SW 1271 (cell line): ENCODE measurements at regions not wholly inside any gene's neighbourhood (a gene's known extent, or its start where the extent isn't known, plus 50 kb on each side); places are given as distances from the start of the nearest gene placed in this dataset.

ENCODE experiments used
- DNase-seq, 2 experiments: peaks; one replicate each; lab custom pipeline; 2025; lab: John Stamatoyannopoulos, UW

DNA sequence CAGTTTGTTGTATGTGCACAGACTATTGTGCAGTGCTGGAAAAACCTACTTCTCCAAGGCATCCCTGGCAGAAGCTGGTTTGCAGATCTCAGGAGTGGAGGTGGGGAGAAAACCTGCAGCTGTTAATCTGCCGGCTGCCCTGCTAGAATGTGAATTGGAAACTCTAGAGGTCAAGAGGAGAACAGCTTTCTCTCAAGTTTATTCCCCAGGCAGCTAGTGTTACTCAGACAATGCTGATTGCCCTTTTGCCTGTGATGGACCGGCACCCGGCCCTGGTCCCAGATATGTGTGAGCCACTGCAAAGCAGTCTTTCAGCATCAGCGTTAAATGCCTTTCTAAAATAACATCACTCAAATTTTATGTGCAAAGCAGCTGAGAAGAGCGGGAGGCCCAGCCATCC is 129.7 kb upstream of the TPM1 start:
- no peak for DNase-seq

GRCh38 chr15:62913246-62913645 is 129.3 kb upstream of the TPM1 start:
- no peak for DNase-seq

DNA sequence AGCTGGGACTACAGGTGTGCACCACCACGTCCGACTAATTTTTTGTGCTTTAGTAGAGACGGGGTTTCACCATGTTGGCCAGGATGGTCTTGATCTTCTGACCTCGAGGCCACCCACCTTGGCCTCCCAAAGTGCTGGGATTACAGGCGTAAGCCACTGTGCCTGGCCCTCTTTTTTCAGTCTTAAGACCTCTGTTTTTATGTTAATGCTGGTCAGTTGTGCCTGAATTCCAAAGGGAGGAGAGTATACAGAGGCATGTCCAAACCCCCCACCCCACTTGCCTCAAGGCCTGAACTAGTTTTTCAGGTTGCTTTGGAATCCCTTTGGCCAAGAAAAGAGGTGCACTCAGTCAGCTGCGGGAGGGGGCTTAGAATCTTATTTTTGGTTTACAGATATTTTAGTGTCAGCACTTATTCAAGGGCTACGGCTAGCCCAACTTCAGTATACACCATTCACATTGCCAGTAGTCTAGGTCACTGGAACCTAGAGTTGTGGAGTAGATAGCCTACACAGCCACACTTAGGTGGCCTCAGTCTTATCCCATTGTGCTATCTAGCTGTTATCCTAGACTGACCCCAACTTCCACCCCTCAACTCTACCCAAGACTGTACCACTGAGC is 128.0 kb upstream of the TPM1 start:
- DNase-seq, result no peak

DNA sequence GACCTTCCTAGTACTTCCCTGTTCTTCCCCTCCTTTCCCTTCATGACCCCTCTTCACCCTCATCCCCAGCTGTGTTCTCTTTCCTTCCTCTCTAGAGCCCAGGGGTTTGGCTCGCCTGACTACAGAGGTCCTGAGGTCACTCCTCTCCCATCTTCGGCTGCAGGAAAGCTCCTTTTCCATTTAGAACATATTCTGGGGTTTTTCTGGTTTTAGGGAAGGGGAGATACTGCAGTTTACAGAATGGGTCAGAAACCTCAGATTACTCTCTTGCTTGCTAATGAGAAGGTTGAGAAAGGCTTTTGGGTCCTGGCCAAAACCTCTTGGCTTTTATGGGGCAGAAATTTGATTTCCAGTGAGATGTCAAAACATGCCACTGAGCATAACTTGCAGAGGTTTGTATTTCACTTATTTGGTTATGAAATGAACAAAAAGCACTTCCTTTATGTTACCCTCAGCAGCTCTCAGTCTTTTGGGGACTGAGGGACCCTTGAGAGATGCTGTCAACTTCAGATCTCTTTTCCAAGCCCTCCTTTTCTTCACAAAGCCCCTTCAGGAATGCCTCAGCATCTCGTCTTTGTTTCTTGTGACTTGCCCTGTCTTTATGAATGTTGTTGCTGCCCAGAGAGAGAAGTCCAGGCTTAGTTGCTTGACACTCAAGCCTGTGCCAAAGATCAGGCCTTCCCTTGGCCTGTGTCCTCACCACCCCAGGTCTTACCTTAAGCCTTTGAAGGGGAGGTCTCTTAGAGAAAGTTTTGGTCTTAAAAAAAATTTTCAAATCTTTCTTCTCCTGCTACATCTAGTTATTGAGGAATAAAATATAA is 121.7 kb upstream of the TPM1 start:
- no peak for DNase-seq

GRCh38 chr15:62922514-62922913 is 120.0 kb upstream of the TPM1 start:
- DNase-seq, result no peak

DNA sequence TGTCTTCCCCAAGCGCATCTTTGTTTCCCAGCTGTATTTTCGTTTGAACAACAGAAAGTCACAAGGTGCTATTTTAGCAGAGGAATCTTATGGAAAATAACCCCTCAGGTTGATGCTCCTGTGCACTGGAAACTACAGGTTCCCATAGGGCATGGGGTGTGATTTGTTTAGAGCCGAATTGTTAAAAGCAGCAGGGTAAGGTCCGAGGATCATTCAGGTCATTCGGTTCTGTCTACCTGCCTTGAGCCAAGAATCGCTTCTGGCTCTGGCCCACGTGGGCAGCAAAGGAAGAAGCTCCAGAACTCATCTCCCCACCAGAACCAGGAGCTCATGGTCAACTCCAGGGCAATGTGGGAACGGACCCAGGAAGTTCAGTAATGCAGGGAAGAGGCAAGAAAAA is 116.7 kb upstream of the TPM1 start:
- no peak for DNase-seq

DNA sequence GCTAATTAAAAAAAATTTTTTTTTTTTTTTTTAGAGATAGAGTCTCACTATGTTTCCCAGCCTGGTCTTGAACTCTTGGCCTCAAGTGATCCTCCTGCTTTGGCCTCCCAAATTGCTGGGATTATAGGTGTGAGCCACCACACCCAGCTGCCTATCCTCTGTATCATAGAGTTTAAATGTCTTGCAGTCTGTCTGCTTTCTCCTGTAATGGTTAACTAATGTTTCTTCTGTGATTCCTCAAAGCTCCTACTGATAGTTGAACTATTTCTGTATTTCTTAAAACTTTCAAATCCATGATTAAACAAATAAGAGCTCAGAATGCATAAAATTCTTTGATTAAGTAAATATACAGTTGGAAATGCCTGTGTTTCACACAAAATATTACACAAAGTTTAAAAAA is 115.4 kb upstream of the TPM1 start:
- DNase-seq, result no peak

DNA sequence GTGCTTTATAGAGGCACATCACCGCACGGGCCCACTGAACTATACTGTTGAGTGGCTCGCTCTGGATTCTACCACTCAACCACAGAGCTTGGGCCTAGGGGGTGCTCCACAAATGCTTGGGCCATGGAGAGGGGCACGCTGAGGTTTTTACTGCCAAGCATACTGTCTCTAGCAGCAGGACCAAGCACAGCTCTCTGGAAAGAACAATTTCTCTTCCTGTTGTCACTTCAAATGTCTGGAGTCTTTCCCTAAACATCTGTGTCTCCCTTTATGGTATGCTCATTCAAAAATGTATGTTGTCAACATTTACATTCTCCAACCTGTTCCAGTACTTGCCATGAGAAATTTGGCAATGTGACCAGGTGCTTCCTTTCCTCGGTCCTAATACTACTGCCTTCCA is 114.7 kb upstream of the TPM1 start:
- no peak for DNase-seq

- DNase-seq, result no peak
These were observed 114.1 kb upstream of the TPM1 start for GRCh38 chr15:62928242-62928999.

GRCh38 chr15:62929000-62929357 is 113.6 kb upstream of the TPM1 start:
- no peak for DNase-seq

- DNase-seq, result no peak
These were observed 110.9 kb upstream of the TPM1 start for GRCh38 chr15:62931650-62932049.

DNA sequence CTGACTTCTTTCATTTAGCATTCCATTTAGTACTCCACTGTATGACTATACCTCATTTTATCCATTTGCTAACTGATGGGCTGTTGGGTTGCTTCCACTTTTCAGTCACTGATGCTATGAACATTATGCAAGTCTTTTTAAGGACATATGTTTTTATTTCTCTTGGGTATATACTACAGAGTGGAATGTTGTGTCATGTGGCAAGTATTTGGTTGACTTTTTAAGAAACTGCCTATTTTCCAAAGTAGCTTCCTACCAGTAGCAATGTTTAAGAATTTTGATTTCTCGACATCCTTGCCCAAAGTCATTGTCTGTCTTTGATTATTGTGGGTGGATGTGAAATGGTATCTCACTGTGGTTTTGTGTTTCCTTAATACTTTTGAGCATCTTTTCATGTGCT is 110.1 kb upstream of the TPM1 start:
- no peak for DNase-seq

GRCh38 chr15:62933386-62933785 is 109.2 kb upstream of the TPM1 start:
- DNase-seq, result no peak

- DNase-seq, result no peak
These were observed 108.1 kb upstream of the TPM1 start for GRCh38 chr15:62934236-62934971.

- no peak for DNase-seq
These were observed 107.1 kb upstream of the TPM1 start for GRCh38 chr15:62935300-62936081.

DNA sequence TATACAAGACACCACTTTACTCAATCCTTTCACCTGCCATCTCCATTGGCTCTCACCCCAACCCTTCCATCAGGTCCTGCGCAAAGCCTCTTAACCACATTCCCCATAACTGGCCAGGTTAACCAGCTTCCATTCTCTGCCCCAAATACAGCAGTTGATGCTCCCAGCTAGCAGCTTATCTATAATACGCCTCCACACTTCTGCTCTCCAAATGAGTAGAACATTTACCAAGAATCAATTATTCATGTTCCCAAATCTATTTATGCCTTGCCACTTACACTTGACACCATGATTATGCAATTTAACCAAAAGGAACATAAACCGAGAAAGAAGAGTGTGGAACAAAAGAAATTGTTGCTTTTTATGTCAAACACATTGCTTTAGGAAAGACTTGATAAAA is 103.7 kb upstream of the TPM1 start:
- no peak for DNase-seq

DNA sequence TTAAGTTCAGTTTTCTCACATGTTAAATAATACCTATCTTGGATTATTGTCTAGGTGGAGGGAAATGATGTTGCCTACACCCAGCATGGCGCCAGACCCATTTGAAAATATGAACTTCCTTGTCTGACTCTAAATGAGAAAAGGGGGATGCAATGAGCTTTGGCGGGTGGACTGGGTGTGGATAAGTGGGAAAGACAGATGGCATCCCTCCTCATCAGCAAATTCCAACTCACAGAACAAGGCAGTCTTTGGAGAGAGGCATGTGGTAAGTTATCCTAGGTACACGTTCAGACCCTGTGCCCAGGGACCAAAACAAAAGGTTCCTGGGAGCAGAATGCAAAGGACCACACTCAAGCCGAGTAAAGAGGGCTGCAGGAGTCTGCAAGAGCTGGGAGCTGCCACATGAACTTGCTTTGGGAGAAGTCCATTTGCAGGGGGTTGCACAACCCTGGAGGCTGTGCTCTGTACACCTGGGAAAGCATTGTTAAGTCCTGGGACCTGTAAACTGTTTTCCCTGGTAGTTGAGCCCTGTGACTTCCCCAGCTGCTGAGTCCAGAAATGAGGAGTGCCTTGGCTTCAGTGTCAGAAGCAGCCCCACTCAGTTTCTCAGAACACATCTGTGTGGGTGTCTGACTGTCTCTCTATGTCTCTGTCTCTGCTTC is 102.3 kb upstream of the TPM1 start:
- DNase-seq, result no peak

DNA sequence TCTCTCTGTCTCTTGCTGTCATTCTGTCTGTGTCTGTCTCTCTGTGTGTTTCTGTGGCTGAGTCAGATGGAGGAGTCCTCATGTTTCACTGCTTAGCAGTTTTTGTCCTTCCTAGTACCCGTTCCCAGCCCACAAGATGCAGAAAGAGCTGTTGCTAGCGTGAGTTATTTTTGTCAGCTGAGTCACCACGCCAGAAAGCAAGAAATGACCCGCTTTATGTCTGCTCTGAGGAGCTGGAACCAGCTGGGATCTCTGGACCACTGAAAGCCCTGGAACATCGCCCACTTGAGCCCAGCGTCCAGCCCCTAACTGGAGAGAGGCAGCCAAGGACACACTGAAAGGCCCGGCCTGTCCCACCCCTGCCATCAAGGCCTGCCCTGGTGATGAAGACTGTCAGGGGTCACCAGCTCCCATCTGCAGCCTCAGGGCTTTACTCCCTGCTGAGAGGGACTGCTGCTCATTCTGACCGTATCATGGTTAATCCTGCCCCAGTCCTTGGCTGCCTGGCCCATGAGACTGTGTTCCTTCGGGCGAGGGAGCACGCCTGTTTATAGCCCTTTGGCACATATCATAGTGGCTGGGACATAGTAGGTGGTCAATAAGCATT is 101.7 kb upstream of the TPM1 start:
- DNase-seq, result peak in 1 of 2 experiments; percentile 15

DNA sequence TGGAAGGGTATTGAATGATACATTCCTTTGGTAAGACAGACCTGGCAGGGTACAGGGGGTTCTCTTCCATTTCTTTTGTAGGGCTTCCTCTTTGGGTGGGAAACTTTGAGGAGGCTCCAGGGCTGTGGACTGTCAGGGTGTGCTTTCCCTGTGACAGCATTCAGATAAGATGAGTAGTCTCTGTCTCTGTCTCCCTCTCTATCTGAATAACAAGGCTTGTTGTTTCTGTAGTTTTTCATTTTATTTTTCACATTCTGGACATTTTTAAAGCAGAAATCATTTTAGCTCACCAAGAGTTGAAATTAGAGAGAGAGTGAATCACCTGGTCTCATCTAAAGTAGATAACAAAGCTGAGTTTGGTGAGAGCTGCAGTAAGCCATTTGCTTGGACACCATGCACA is 100.8 kb upstream of the TPM1 start:
- DNase-seq, result no peak

DNA sequence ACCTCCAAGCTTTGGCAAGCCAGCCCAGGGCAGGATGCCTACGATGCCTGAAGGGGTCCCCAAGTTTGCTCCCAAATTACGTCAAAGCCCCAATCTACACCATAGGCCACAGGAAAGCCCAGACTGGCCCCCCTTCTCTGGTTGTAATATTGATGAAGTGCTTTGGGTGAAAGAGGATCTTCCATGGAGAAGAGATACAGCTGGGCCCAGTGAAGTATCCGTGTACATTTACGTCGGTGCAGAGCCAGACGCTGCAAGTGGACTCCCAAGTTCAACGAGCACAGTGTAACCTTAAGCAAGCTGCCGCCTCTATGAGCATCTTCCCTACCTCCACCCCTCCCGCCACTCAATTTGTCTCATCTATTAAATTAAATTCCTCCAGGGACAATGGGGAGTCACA is 100.1 kb upstream of the TPM1 start:
- no peak for DNase-seq

GRCh38 chr15:62945063-62945462 is 97.5 kb upstream of the TPM1 start:
- no peak for DNase-seq
